ENCODE measurements at regions not wholly inside any gene's neighbourhood (a gene's known extent, or its start where the extent isn't known, plus 50 kb on each side); places are given as distances from the start of the nearest gene placed in this dataset.
"Not testable (repeated sequence)": the region's sequence is repeated elsewhere in the genome, so short reads cannot be mapped to it uniquely, and the experiment has no call there.

- not testable (repeated sequence) for H3K36me3 Mint-ChIP-seq (ENCODE audit: low read depth); H3K27ac Mint-ChIP-seq; H3K4me1 Mint-ChIP-seq (ENCODE audit: low read depth); H3K4me3 Mint-ChIP-seq; H3K9me3 Mint-ChIP-seq; H3K27me3 Mint-ChIP-seq
Observed at GRCh38 chr7:90070238-90070637, 84.0 kb upstream of the STEAP1 start.

GRCh38 chr7:90078921-90079320 lies 75.3 kb upstream of the STEAP1 start:
- Mint-ChIP-seq H3K27me3 (peaks cover 9% of the 10 kb centered on the region), H3K4me3 (no peak overlapping the region), H3K36me3 (ENCODE audit: low read depth) (no peaks in the 10 kb centered on the region), H3K9me3 (no peaks in the 10 kb centered on the region), H3K27ac (no peak overlapping the region), H3K4me1 (ENCODE audit: low read depth) (no peaks in the 10 kb centered on the region)

- Mint-ChIP-seq H3K36me3 (ENCODE audit: low read depth) (no peaks in the 10 kb centered on the region), H3K27me3 (peaks cover 14% of the 10 kb centered on the region), H3K27ac (no peak overlapping the region), H3K4me1 (ENCODE audit: low read depth) (no peaks in the 10 kb centered on the region), H3K4me3 (no peak overlapping the region), H3K9me3 (no peaks in the 10 kb centered on the region)
Observed at GRCh38 chr7:90081621-90082020, 72.6 kb upstream of the STEAP1 start.

GRCh38 chr7:90092506-90092905 lies 61.8 kb upstream of the STEAP1 start:
- no peaks in the 10 kb centered on the region for H3K36me3 Mint-ChIP-seq (ENCODE audit: low read depth)
- H3K9me3 Mint-ChIP-seq = no peaks in the 10 kb centered on the region
- no peaks in the 10 kb centered on the region for H3K4me1 Mint-ChIP-seq (ENCODE audit: low read depth)
- no peak overlapping the region for H3K4me3 Mint-ChIP-seq
- H3K27ac Mint-ChIP-seq = no peak overlapping the region
- peaks cover 5% of the 10 kb centered on the region for H3K27me3 Mint-ChIP-seq

- no peak overlapping the region for H3K4me3 Mint-ChIP-seq
- H3K4me1 Mint-ChIP-seq (ENCODE audit: low read depth) = no peaks in the 10 kb centered on the region
- peaks cover 5% of the 10 kb centered on the region for H3K27me3 Mint-ChIP-seq
- H3K27ac Mint-ChIP-seq = no peak overlapping the region
- H3K36me3 Mint-ChIP-seq (ENCODE audit: low read depth) = no peaks in the 10 kb centered on the region
- H3K9me3 Mint-ChIP-seq = no peaks in the 10 kb centered on the region
Observed at GRCh38 chr7:90094030-90094429, 60.2 kb upstream of the STEAP1 start.
